ENCODE measurements at regions not wholly inside any gene's neighbourhood (a gene's known extent, or its start where the extent isn't known, plus 50 kb on each side); places are given as distances from the start of the nearest gene placed in this dataset.
"Not testable (repeated sequence)": the region's sequence is repeated elsewhere in the genome, so short reads cannot be mapped to it uniquely, and the experiment has no call there.

DNA sequence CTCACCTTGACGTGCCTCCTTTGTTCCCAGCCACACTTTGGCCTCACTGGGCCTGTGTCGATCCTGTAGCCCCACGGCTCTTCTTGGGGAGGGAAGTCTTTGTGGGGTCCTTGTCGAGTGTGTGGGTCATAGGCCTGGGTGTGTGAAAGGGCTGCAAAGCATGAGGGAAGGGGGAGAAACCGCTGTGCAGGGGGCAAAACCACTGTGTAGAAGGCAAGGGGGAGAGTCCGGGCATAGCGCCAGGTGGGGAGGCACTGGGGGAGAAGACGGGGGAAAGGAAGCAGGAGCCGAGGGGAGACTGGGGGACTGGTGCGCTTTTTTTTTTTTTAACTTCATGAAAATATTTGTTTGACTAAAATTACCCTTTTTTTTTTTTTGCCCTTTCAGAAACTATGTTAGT lies 65.1 kb upstream of the RASD2 start:
- DNase-seq: peak; percentile 33

DNA sequence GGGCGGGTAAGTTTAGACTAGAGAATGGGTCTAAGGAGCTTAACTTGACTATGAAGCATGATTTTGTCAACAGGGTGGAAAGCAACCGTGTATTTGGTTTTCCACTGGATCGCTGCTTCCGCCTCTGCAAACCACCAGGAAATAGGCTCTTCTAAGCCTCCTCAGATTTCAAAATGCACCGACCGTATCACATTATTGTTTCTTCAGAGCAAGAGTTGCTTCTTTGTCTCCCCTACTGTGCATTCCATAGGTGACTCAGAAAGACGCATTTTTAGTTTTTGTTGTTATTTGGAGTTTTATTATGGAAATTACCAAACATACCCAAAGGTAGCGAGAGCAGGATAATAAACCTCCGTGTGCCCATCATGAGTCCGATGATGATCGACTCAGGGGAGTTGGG lies 64.3 kb upstream of the RASD2 start:
- peak; percentile 17 for DNase-seq

DNA sequence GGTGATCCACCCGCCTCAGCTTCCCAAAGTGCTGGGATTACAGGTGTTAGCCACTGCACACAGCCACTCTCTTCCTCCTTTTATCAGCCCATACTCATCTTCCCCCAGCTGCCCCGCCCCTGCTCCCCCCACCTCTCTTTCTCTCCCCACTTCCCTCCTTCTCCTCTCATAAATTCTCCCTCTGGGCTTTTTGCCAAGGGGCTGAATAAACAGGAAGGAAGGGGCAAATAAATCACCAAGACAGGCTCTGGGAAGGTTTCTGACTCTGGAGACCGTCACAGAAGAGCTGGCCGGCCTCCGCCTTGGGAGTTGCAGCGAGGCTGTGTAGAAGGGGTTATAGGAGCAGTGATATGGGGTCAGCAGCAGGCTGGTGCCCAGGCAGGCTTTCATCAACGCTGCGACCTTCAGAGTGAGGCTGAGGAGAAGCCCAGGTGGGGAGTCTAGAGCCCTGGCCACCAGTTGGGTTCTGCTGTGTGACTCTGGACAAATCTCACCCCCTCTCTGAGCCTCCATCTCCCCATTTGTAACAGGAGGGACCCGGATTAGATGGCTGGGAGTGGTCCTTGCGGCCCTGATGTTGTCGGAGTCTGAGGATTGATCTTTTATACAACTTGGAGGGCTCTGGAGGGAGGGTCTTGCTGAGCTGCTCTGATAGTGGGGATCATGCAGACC lies 62.6 kb upstream of the RASD2 start:
- DNase-seq: peak; percentile 91

DNA sequence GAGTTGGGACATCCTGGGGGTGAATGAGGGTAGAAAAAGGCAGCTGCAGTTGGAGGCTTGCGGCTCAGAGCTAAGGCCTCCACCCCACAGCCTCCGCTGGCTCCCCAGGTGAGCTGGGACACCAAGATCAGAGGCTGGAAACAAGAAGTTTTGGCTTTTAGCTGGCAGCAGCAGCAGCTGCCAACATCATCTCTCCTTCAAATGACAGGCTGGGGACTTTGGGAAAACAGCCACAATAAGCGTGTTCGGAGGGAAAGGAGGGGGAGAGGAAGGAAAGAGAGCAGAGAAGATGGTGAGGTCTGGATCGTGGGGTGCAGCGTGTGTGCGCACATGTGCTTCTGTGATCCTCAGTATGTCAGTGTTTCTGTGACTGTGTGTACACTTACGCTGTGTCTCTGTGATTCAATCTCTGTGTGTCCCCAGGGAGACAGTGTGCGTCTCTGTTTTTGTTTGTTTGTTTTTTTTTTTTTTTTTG lies 62.0 kb upstream of the RASD2 start:
- no peak for DNase-seq

DNA sequence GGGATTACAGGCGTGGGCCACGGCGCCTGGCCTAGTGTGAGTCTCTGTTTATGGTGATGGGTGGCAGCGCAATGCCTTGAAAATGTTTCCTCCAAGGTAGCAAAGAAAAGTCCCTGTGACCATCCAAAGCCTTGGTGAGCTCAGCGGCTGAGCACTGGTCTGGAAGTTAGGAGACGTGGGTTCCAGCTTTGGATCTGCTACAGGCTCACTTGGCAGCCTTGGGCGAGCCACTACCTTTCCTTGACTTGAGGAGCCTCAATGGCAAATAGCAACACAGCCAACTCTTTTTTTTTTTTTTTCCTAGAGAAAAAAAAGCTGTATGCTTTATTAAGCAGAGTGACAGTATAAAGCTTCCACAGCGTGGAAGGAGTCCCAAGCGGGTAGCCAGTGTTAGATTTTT lies 61.3 kb upstream of the RASD2 start:
- DNase-seq: no peak

DNA sequence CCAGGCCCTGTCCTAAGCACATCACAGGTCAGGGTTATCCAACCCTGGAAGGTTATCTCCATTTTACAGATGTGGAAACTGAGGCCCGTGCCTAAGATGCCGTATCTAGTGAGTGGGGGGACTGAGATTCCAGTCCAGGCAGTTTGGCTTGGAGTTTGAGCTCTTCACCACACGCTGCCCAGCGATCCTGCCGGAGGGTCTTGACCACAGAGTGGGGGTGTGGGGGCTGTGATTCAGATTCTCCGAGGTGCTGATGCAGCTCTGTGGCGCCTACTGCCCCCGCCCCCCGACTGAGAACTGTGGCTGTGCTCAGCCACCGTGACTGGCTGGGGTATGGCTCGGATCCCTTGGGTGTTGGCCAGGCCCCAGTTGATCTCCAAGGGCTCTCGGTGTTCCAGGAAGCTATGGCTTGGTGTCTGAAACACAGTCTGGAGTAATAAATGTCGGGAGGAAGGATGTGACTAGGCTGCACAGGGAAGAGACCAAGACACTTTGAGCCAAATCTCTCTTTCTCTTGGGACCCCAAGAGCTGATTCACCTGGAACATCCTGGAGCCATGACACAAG lies 60.6 kb upstream of the RASD2 start:
- DNase-seq: peak; percentile 50

DNA sequence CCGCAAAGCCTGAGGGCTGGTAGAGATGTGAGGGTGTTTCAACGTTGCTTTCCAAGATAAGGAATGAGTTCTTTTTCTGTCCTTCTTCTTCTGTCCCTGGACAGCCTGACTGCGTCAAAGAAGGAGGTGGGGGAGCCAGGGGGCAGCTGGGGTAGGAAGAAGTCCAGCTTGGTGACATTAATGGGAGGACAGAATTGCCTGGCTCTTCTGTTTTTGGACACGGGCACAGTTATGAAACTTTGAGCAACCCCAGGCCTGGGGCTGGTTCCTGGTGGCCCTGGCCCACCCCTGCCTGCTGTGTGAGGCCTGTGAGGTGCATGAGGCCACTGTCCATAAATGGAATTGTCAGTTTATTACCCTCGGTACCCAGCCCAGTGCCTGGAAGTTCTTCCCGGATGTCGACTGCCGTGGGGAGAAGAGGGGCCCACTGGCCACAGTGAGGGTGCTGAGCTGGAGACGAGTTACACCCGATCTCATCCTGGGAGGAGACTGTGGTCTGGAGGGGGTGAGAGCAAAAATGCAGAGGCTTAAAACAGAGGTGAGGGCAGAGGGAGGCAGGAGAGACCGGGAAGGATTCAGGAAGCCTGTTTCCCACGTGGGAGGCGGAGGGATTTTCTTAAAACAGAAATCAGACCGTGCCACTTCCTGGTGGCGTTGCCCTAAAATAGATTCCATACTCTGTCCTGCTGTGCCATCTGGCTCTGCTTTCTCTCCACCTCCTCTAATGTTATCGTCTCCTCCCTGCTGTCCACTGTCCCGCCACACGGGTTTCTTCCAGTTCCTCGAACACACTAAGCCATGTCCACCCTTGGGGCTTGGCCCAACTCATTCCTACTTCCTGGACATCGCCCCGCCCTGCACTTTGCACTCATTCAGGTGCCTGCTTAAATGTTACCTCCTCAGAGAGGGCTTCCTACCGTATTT lies 59.7 kb upstream of the RASD2 start:
- no peak for DNase-seq

DNA sequence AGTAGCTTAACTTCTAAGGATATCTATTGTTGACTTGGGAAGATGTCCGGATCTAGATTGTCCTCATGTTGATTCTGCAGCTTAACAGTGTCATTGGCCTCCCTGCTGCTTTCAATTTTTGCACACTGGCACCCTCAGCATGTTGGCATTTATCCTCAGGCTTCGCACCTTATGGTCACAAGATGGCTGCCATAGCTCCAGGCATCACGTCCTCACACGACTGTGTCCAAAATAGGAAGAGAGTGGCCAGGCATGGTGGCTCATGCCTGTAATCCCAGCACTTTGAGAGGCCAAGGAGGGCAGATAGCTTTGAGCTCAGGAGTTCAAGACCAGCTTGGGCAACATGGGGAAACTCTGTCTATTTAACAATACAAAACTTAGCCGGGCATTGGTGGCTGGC lies 58.3 kb upstream of the RASD2 start:
- no peak for DNase-seq

DNA sequence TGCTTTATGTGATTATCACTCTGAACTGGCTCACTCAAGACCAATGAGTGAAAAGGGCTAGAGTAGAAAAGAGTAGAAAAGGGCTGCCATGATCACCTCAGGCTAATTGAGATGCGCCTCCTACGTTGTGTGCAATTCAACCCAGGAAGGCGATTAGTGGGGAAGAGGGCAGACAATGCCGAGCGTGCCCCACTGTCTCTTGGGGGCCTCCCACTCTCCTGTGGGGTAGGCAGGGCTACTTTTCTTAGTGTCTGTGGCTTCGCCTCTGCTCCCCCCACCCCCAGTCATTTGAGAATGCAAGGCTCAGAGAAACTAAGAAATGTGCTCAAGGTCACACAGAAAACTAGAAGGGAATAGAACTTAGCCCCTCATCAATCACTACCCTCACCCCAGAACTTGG lies 57.7 kb upstream of the RASD2 start:
- DNase-seq: no peak

DNA sequence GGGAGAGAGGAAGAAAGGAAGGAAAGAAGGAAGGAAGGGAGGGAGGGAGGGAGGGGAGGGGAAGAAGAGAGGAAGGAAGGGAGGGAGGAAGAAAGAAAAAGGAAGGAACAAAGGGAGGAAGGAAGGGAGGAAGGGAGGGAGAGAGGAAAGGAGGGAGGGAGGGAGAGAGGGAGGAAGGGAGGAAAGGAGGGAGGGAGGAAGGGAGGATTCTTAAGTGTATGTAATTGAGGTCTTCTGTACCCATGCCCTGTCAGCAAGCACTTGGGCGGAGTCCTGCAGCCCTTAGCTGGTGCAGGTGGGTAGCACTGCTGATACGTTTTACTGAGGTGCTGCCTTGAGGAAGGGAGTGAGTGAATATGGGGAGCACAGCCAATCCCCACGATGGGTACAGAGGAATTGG lies 56.9 kb upstream of the RASD2 start:
- DNase-seq: no peak

DNA sequence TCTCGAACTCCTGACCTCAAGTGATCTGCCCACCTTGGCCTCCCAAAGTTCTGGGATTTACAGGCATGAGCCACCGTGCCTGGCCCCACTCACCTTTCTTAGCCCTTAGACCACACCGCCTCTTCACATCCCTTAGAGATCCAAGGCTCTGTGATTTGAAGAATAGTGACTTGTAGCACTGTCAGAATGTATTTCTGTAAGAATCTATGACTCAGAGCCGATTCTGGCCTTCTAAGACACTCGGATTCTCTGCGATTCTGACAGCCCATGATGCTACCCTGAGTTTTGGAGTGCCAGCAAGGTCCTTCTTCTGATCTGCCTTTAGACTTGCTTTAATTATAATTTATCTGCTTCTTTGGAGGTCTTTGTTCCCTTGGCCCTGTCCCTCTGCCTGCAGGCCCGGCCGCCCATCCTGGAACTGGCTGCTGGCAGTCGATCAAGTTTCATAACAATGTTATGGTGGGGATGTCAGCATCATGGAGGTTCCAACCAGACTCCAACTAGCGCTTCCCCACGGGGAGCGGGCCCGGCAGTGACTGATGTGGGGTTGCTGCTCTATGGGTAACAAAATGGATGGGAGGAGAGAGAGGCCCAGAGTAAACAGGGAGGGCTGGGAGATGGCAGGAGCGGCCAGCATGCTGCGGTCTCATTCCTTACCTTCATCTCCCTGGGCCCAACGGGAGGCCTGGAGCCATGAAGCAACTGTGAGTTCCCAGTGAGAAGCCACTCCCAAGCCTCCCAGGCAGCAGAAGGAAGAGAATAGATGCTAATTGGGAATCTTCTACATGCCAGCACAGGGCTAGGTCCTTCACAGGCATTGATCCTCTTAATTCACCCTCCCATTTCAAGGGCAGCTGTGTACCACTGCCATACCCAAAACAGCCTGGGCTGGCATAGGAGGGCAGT lies 55.7 kb upstream of the RASD2 start:
- no peak for DNase-seq

DNA sequence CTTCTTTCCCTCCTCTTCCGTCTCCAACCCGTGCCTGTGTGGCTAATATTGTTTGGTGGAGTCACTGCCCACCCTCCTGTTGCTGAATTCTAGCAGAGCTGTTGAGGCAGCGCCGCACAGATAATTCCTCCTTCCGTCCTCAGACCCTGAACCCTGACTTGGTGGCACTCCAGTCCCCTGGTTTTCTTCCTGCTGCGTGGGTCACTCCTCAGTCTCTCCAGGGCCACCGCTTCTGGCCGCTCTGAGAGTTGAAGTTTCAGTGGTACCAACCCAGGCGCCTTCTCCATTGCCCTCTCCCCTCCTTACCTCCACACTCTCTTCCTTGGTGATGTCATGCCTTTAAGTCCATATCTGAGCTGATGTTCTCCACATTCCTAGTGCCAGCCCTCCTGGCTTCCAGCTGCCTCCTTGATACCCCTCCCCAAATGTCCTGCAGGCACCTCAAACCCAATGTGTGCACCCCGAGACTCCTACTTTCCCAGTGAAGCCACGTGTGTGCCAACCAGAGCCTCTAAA lies 54.5 kb upstream of the RASD2 start:
- DNase-seq: no peak

DNA sequence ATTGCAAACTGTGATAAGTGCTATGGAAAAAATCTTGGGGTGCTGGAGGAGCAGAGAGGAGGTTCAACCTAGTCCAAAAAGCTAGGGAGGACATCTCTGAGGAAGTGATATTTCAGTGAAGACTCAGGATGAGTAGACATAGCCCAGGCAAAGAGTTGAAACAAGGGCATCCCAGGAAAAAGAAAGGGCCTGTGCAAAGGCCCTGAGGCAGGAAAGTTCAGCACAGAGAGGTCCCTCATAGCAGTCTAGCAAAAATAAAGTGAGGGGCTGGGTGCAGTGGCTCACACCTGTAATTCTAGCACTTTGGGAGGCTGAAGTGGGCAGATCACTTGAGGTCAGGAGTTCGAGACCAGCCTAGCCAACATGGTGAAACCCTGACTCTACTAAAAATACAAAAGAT lies 53.0 kb upstream of the RASD2 start:
- DNase-seq: not testable (repeated sequence)

DNA sequence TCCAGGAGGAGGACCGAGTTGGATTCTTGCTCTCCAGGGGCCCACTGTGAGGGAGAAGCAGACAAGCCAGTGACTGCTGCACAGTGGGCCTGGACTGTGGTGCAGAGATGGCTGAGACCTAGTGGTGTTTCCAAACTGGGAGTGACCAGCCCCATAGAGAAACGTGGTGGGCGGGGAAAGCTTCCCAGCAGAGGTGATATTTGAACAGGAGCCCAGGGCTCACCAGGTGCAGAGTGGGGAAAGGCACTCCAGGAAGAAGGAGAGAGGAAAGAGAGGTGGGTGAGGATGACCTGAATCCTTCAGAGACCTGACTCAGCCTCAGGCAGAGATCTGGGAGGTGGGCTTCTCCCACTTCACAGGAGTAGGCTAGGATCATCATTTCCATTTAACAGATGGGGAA lies 52.1 kb upstream of the RASD2 start:
- peak; percentile 15 for DNase-seq

DNA sequence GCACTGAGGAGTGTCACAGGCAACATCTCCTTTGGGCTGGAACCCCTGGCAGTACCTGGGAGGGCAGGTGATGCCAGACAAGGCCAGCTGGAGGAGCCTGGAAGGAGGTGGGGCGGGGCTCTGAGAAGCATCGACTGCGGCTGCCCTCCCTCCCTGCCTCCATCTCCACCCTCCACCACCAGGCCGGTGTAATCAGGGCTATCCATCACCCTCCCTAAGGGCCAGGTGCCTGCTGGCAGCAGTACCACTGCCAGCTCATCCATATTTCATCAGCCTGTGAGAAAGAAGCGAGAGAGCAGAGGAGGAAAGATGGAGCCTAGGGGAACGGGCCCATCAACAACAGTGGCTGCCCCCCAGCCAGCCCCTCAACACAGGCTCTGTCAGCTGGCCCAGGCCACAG lies 51.4 kb upstream of the RASD2 start:
- DNase-seq: peak; percentile 57
